IPS-20b (cell line): ENCODE measurements at regions not wholly inside any gene's neighbourhood (a gene's known extent, or its start where the extent isn't known, plus 50 kb on each side); places are given as distances from the start of the nearest gene placed in this dataset.

Source experiments
- H3K27ac ChIP-seq: one replicate; pipeline ENCODE4 v1.5.1; 2013; ENCODE audit warnings: low read length
- H3K27me3 ChIP-seq: 2 replicates; pipeline ENCODE4 v1.6.1; 2013; ENCODE audit warnings: mild to moderate bottlenecking, low read length, inconsistent platforms; ENCODE audit not compliant: insufficient read depth
- H3K36me3 ChIP-seq: 2 replicates; pipeline ENCODE4 v1.6.1; 2013; ENCODE audit warnings: low read depth, mild to moderate bottlenecking, inconsistent platforms, low read length, moderate library complexity; ENCODE audit not compliant: insufficient read depth
- H3K4me1 ChIP-seq: 2 replicates; pipeline ENCODE4 v1.6.1; 2013; ENCODE audit warnings: mild to moderate bottlenecking, control low read depth, inconsistent platforms, low read length, moderate library complexity; ENCODE audit not compliant: insufficient read depth
- H3K4me3 ChIP-seq: 2 replicates; pipeline ENCODE4 v1.5.1; 2013; ENCODE audit warnings: mild to moderate bottlenecking, low read length, inconsistent platforms
- H3K9ac ChIP-seq: 2 replicates; pipeline ENCODE4 v1.6.1; 2013; ENCODE audit warnings: low read depth, mild to moderate bottlenecking, inconsistent platforms, low read length, moderate library complexity
- H3K9me3 ChIP-seq: 2 replicates; pipeline ENCODE4 v1.6.1; 2013; ENCODE audit warnings: mild to moderate bottlenecking, low read depth, low read length, inconsistent platforms; ENCODE audit not compliant: insufficient read depth

- no peaks in the 10 kb centered on the region for H3K27me3 ChIP-seq
- no peak overlapping the region for H3K4me3 ChIP-seq
- no peaks in the 10 kb centered on the region for H3K4me1 ChIP-seq
- H3K27ac ChIP-seq = no peak overlapping the region
- no peaks in the 10 kb centered on the region for H3K9me3 ChIP-seq
- no peaks in the 10 kb centered on the region for H3K36me3 ChIP-seq
- H3K9ac ChIP-seq = no peak overlapping the region
Measured at GRCh38 chr4:116531870-116532269, 553.5 kb downstream of the TRAM1L1 start.

- Histone ChIP-seq H3K4me3 (no peak overlapping the region), H3K9ac (no peak overlapping the region), H3K27ac (no peak overlapping the region), H3K27me3 (no peaks in the 10 kb centered on the region), H3K4me1 (no peaks in the 10 kb centered on the region), H3K9me3 (no peaks in the 10 kb centered on the region), H3K36me3 (no peaks in the 10 kb centered on the region)
Measured at GRCh38 chr4:116531026-116531425, 554.4 kb downstream of the TRAM1L1 start.

DNA sequence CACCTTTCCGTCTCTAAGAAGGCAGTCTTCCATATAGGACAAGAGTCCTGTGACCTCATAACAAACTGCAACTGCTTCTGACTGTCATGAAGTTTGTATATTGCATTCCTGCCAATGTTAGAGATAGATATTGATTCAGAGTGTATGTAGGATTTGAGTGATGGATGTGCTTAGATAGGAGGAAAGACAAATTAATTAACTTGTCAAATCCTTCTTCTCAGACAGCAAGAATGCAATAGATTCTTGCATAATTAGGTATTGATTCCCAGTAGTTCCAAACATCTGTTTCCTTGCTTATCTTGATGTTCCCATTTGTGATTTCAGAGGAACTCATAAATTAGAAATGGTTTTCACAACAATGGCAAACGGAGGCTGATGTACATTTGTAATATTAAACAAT, 555.3 kb downstream of the TRAM1L1 start:
- Histone ChIP-seq H3K27me3 (no peaks in the 10 kb centered on the region), H3K4me3 (no peak overlapping the region), H3K4me1 (no peaks in the 10 kb centered on the region), H3K27ac (no peak overlapping the region), H3K36me3 (no peaks in the 10 kb centered on the region), H3K9me3 (no peaks in the 10 kb centered on the region), H3K9ac (no peak overlapping the region)

DNA sequence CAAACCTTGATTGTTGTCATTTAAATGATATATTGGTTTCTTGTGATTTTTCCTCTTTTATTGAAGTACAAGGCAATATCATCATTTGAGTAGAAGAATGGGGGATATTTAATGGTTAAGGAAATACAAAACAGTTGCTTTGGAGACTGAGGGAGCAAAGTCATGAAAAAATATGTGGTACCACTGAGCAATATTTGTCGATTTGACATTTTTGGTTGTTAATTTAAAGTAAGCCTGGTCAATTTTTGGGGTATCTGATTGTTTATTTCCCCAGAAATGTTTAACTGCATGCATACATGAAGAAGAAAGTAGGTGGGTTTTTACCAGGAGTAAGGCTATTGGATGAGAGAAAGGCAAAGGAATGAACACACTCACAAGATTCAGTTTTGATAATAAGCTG, 556.2 kb downstream of the TRAM1L1 start:
- Histone ChIP-seq H3K36me3 (no peaks in the 10 kb centered on the region), H3K9me3 (no peaks in the 10 kb centered on the region), H3K4me3 (no peak overlapping the region), H3K27ac (no peak overlapping the region), H3K4me1 (no peaks in the 10 kb centered on the region), H3K27me3 (no peaks in the 10 kb centered on the region), H3K9ac (no peak overlapping the region)

- H3K4me1 ChIP-seq = no peaks in the 10 kb centered on the region
- no peaks in the 10 kb centered on the region for H3K9me3 ChIP-seq
- no peak overlapping the region for H3K4me3 ChIP-seq
- H3K9ac ChIP-seq = no peak overlapping the region
- H3K27me3 ChIP-seq = no peaks in the 10 kb centered on the region
- no peak overlapping the region for H3K27ac ChIP-seq
- no peaks in the 10 kb centered on the region for H3K36me3 ChIP-seq
Measured at GRCh38 chr4:116522922-116523321, 562.5 kb downstream of the TRAM1L1 start.

GRCh38 chr4:116520886-116521285, 564.5 kb downstream of the TRAM1L1 start:
- no peaks in the 10 kb centered on the region for H3K4me1 ChIP-seq
- no peaks in the 10 kb centered on the region for H3K27me3 ChIP-seq
- no peaks in the 10 kb centered on the region; the same call in 1 of the 2 replicates for H3K9me3 ChIP-seq
- H3K9ac ChIP-seq = no peak overlapping the region
- no peak overlapping the region for H3K4me3 ChIP-seq
- H3K36me3 ChIP-seq = no peaks in the 10 kb centered on the region
- no peak overlapping the region for H3K27ac ChIP-seq

- Histone ChIP-seq H3K4me3 (no peak overlapping the region), H3K27me3 (no peaks in the 10 kb centered on the region), H3K9ac (no peak overlapping the region), H3K9me3 (peaks cover 10% of the 10 kb centered on the region), H3K36me3 (no peaks in the 10 kb centered on the region), H3K27ac (no peak overlapping the region), H3K4me1 (no peaks in the 10 kb centered on the region)
Measured at GRCh38 chr4:116516711-116517110, 568.7 kb downstream of the TRAM1L1 start.

DNA sequence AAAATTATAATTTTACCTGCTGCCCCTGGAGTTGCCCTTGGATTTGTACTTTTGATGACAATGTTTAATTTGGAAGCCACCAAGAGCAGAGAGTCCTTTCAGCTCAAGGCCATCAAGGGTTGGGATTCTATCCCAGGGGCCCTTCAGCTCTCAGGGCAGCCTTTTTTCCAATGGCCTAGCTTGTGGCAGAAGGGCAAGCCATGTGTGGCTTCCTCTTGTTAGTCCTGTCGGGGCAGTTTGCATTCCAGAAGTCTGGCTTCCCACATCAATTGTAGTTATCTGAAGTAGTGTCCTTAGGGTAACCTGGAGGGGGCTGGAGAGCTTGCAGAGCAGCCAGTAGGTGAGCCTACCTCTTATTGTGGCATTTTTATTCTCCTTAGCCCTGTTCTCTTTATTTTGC, 569.4 kb downstream of the TRAM1L1 start:
- Histone ChIP-seq H3K4me1 (no peaks in the 10 kb centered on the region), H3K27ac (no peak overlapping the region), H3K4me3 (no peak overlapping the region), H3K27me3 (no peaks in the 10 kb centered on the region), H3K36me3 (no peaks in the 10 kb centered on the region), H3K9me3 (peaks cover 10% of the 10 kb centered on the region), H3K9ac (no peak overlapping the region)

GRCh38 chr4:116512552-116512951, 572.8 kb downstream of the TRAM1L1 start:
- Histone ChIP-seq H3K9me3 (peaks cover 10% of the 10 kb centered on the region), H3K9ac (no peak overlapping the region), H3K4me1 (no peaks in the 10 kb centered on the region), H3K4me3 (no peak overlapping the region), H3K27me3 (no peaks in the 10 kb centered on the region), H3K27ac (no peak overlapping the region), H3K36me3 (no peaks in the 10 kb centered on the region)

DNA sequence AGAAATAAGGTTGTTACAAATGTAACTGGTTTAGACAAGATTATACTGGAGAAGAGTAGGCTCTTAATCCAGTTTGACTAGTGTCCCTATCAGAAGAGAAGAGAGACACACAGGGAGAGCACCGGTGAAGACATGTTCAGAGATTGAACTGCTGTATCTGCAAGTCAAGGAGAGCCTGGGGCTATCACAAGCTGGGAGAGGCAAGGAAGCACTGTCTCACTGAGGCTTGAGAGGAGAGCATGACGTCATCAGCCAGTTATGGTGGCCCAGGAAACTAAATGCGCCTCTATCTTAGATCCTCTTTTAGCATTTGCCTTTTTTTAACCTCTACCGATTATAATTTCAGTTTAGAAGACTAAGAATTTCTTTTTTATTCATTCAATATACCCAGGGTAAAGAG, 583.4 kb downstream of the TRAM1L1 start:
- Histone ChIP-seq H3K27me3 (no peaks in the 10 kb centered on the region), H3K4me1 (no peaks in the 10 kb centered on the region), H3K9ac (no peak overlapping the region), H3K9me3 (no peaks in the 10 kb centered on the region), H3K4me3 (no peak overlapping the region), H3K27ac (no peak overlapping the region), H3K36me3 (no peaks in the 10 kb centered on the region)

GRCh38 chr4:116500225-116500624, 585.2 kb downstream of the TRAM1L1 start:
- Histone ChIP-seq H3K4me3 (no peak overlapping the region), H3K9me3 (no peaks in the 10 kb centered on the region), H3K36me3 (no peaks in the 10 kb centered on the region), H3K27ac (no peak overlapping the region), H3K9ac (no peak overlapping the region), H3K4me1 (no peaks in the 10 kb centered on the region), H3K27me3 (no peaks in the 10 kb centered on the region)

GRCh38 chr4:116489739-116490138, 595.6 kb downstream of the TRAM1L1 start:
- H3K27ac ChIP-seq = no peak overlapping the region
- H3K9ac ChIP-seq = no peak overlapping the region
- H3K4me1 ChIP-seq = no peaks in the 10 kb centered on the region
- no peaks in the 10 kb centered on the region for H3K9me3 ChIP-seq
- no peaks in the 10 kb centered on the region for H3K36me3 ChIP-seq
- no peak overlapping the region for H3K4me3 ChIP-seq
- no peaks in the 10 kb centered on the region for H3K27me3 ChIP-seq

- Histone ChIP-seq H3K9me3 (no peaks in the 10 kb centered on the region), H3K4me1 (no peaks in the 10 kb centered on the region), H3K36me3 (no peaks in the 10 kb centered on the region), H3K9ac (no peak overlapping the region), H3K4me3 (no peak overlapping the region), H3K27me3 (no peaks in the 10 kb centered on the region), H3K27ac (no peak overlapping the region)
Measured at GRCh38 chr4:116486401-116486800, 599.0 kb downstream of the TRAM1L1 start.
